Activated T-cell treated with anti-CD3 and anti-CD28 coated beads, Interleukin-2, amount 50 U/mL, for 4 hours (primary cell): ENCODE measurements at regions not wholly inside any gene's neighbourhood (a gene's known extent, or its start where the extent isn't known, plus 50 kb on each side); places are given as distances from the start of the nearest gene placed in this dataset.
A peak's percentile ranks its signal among the peaks of the same experiment; 100 is the strongest.

Source experiments
- ATAC-seq, 2 donors: fragments of 200-7000 bp; cut with Tn5 transposase; one replicate each; pipeline ENCODE4 v1.10.0; 2021
- DNase-seq: peaks from one replicate; pipeline ENCODE4 v3.0.0-alpha.2; 2020
- H3K27me3 Mint-ChIP-seq: one replicate; pipeline ENCODE4 v1.8.0; 2021; ENCODE audit warnings: low read depth, mixed read lengths
- H3K36me3 Mint-ChIP-seq: one replicate; pipeline ENCODE4 v1.8.0; 2022; ENCODE audit warnings: mixed read lengths; ENCODE audit not compliant: insufficient read depth
- H3K4me1 Mint-ChIP-seq: one replicate; pipeline ENCODE4 v1.8.0; 2021; ENCODE audit warnings: low read depth, mixed read lengths
- H3K4me3 Mint-ChIP-seq: one replicate; pipeline ENCODE4 v1.8.0; 2021; ENCODE audit warnings: mild to moderate bottlenecking, moderate library complexity, mixed read lengths
- H3K9me3 Mint-ChIP-seq: one replicate; pipeline ENCODE4 v1.8.0; 2021; ENCODE audit warnings: mixed read lengths

GRCh38 chr7:35467456-35467978 lies 213.6 kb upstream of the TBX20 start:
- Mint-ChIP-seq H3K27me3 (peaks cover 9% of the 10 kb centered on the region), H3K4me1 (no peaks in the 10 kb centered on the region), H3K4me3 (no peak overlapping the region), H3K36me3 (no peaks in the 10 kb centered on the region), H3K9me3 (peaks cover 5% of the 10 kb centered on the region)
- ATAC-seq (no peak), DNase-seq (no peak)

- Mint-ChIP-seq H3K27me3 (peaks cover 7% of the 10 kb centered on the region), H3K4me3 (no peak overlapping the region), H3K36me3 (no peaks in the 10 kb centered on the region), H3K4me1 (no peaks in the 10 kb centered on the region), H3K9me3 (peaks cover 5% of the 10 kb centered on the region)
- ATAC-seq (no peak), DNase-seq (no peak)
Observed at GRCh38 chr7:35465791-35466336, 212.0 kb upstream of the TBX20 start.

GRCh38 chr7:35463751-35464150 lies 209.9 kb upstream of the TBX20 start:
- H3K9me3 Mint-ChIP-seq: peaks cover 6% of the 10 kb centered on the region
- peaks cover 7% of the 10 kb centered on the region for H3K27me3 Mint-ChIP-seq
- DNase-seq (no peak), ATAC-seq (no peak)
- H3K4me1 Mint-ChIP-seq: no peaks in the 10 kb centered on the region
- no peaks in the 10 kb centered on the region for H3K36me3 Mint-ChIP-seq
- no peak overlapping the region for H3K4me3 Mint-ChIP-seq

GRCh38 chr7:35463176-35463700 lies 209.3 kb upstream of the TBX20 start:
- H3K4me3 Mint-ChIP-seq: no peak overlapping the region
- no peaks in the 10 kb centered on the region for H3K4me1 Mint-ChIP-seq
- H3K9me3 Mint-ChIP-seq: peaks cover 11% of the 10 kb centered on the region
- DNase-seq (no peak), ATAC-seq (no peak)
- H3K27me3 Mint-ChIP-seq: peaks cover 7% of the 10 kb centered on the region
- H3K36me3 Mint-ChIP-seq: no peaks in the 10 kb centered on the region

- Mint-ChIP-seq H3K9me3 (peaks cover 16% of the 10 kb centered on the region), H3K36me3 (no peaks in the 10 kb centered on the region)
- no peak for DNase-seq
Observed at GRCh38 chr7:35454575-35455385, 200.9 kb upstream of the TBX20 start.

GRCh38 chr7:35450456-35451214 lies 196.7 kb upstream of the TBX20 start:
- peaks cover 33% of the 10 kb centered on the region for H3K27me3 Mint-ChIP-seq
- H3K9me3 Mint-ChIP-seq: no peaks in the 10 kb centered on the region
- H3K4me3 Mint-ChIP-seq: no peak overlapping the region
- H3K36me3 Mint-ChIP-seq: no peaks in the 10 kb centered on the region
- no peak for DNase-seq
- ATAC-seq: no peak
- no peaks in the 10 kb centered on the region for H3K4me1 Mint-ChIP-seq

More at GRCh38 chr7:35454575-35455385, 200.9 kb upstream of the TBX20 start:
- Mint-ChIP-seq H3K27me3 (peaks cover 36% of the 10 kb centered on the region), H3K4me3 (no peak overlapping the region), H3K4me1 (no peaks in the 10 kb centered on the region)
- no peak for ATAC-seq

- ATAC-seq (no peak), DNase-seq (no peak)
- Mint-ChIP-seq H3K36me3 (no peaks in the 10 kb centered on the region), H3K4me3 (no peak overlapping the region), H3K27me3 (peaks cover 22% of the 10 kb centered on the region), H3K9me3 (no peaks in the 10 kb centered on the region), H3K4me1 (no peaks in the 10 kb centered on the region)
Observed at GRCh38 chr7:35448486-35448885, 194.6 kb upstream of the TBX20 start.

GRCh38 chr7:35446091-35446490 lies 192.2 kb upstream of the TBX20 start:
- ATAC-seq (no peak), DNase-seq (no peak)
- H3K9me3 Mint-ChIP-seq: no peaks in the 10 kb centered on the region
- no peak overlapping the region for H3K4me3 Mint-ChIP-seq
- no peaks in the 10 kb centered on the region for H3K4me1 Mint-ChIP-seq
- peaks cover 18% of the 10 kb centered on the region for H3K27me3 Mint-ChIP-seq
- no peaks in the 10 kb centered on the region for H3K36me3 Mint-ChIP-seq

GRCh38 chr7:35437619-35438275 lies 183.8 kb upstream of the TBX20 start:
- no peaks in the 10 kb centered on the region for H3K4me1 Mint-ChIP-seq
- no peaks in the 10 kb centered on the region for H3K27me3 Mint-ChIP-seq
- H3K36me3 Mint-ChIP-seq: no peaks in the 10 kb centered on the region
- no peaks in the 10 kb centered on the region for H3K9me3 Mint-ChIP-seq
- no peak for ATAC-seq
- DNase-seq: no peak
- no peak overlapping the region for H3K4me3 Mint-ChIP-seq

GRCh38 chr7:35436452-35436851 lies 182.6 kb upstream of the TBX20 start:
- H3K4me1 Mint-ChIP-seq: no peaks in the 10 kb centered on the region
- no peaks in the 10 kb centered on the region for H3K9me3 Mint-ChIP-seq
- H3K36me3 Mint-ChIP-seq: no peaks in the 10 kb centered on the region
- DNase-seq (no peak), ATAC-seq (no peak)
- peaks cover 7% of the 10 kb centered on the region for H3K27me3 Mint-ChIP-seq
- no peak overlapping the region for H3K4me3 Mint-ChIP-seq

- DNase-seq (no peak), ATAC-seq (no peak)
- no peak overlapping the region for H3K4me3 Mint-ChIP-seq
- peaks cover 7% of the 10 kb centered on the region for H3K9me3 Mint-ChIP-seq
- H3K4me1 Mint-ChIP-seq: no peaks in the 10 kb centered on the region
- H3K27me3 Mint-ChIP-seq: peaks cover 11% of the 10 kb centered on the region
- H3K36me3 Mint-ChIP-seq: peaks cover 2% of the 10 kb centered on the region
Observed at GRCh38 chr7:35430547-35431153, 176.8 kb upstream of the TBX20 start.

GRCh38 chr7:35424869-35425495 lies 171.1 kb upstream of the TBX20 start:
- ATAC-seq (peak in 1 of 2 donors; percentile 43), DNase-seq (peak; percentile 26)
- Mint-ChIP-seq H3K9me3 (no peaks in the 10 kb centered on the region), H3K4me3 (no peak overlapping the region), H3K27me3 (peaks cover 24% of the 10 kb centered on the region), H3K4me1 (no peaks in the 10 kb centered on the region), H3K36me3 (peaks cover 2% of the 10 kb centered on the region)

- Mint-ChIP-seq H3K9me3 (no peaks in the 10 kb centered on the region), H3K4me1 (no peaks in the 10 kb centered on the region), H3K4me3 (no peak overlapping the region), H3K36me3 (peaks cover 2% of the 10 kb centered on the region), H3K27me3 (peaks cover 24% of the 10 kb centered on the region)
- no peak for ATAC-seq
- DNase-seq: no peak
Observed at GRCh38 chr7:35424440-35424839, 170.5 kb upstream of the TBX20 start.
